GM10266 (cell line): ENCODE measurements at regions not wholly inside any gene's neighbourhood (a gene's known extent, or its start where the extent isn't known, plus 50 kb on each side); places are given as distances from the start of the nearest gene placed in this dataset.

Experiments
- DNase-seq: peaks from one replicate; pipeline ENCODE4 v3.0.0; 2012; ENCODE audit errors: extremely low spot score
- CTCF ChIP-seq: IDR thresholded peaks from 2 replicates; pipeline ENCODE4 v1.5.1; 2012; ENCODE audit warnings: mild to moderate bottlenecking, low read depth; ENCODE audit not compliant: control insufficient read depth, insufficient read depth; ENCODE audit errors: missing control alignments

GRCh38 chr4:35802644-35803043 lies 441.7 kb downstream of the ARAP2 start:
- no peak for TF ChIP-seq CTCF
- DNase-seq, result no peak

- no peak for TF ChIP-seq CTCF
- DNase-seq, result no peak
These were observed 425.8 kb downstream of the ARAP2 start for GRCh38 chr4:35818520-35818919.

- no peak for TF ChIP-seq CTCF
These were observed 424.3 kb downstream of the ARAP2 start for GRCh38 chr4:35820003-35820402.

GRCh38 chr4:35824231-35824630 lies 420.1 kb downstream of the ARAP2 start:
- no peak for TF ChIP-seq CTCF
- no peak for DNase-seq

More at GRCh38 chr4:35820003-35820402, 424.3 kb downstream of the ARAP2 start:
- no peak for DNase-seq

- no peak for TF ChIP-seq CTCF
- no peak for DNase-seq
These were observed 408.4 kb downstream of the ARAP2 start for GRCh38 chr4:35835893-35836292.

GRCh38 chr4:35836596-35836995 lies 407.7 kb downstream of the ARAP2 start:
- DNase-seq, result no peak
- TF ChIP-seq CTCF, result no peak

- TF ChIP-seq CTCF, result no peak
These were observed 377.3 kb downstream of the ARAP2 start for GRCh38 chr4:35867057-35867456.

More at GRCh38 chr4:35867057-35867456, 377.3 kb downstream of the ARAP2 start:
- no peak for DNase-seq
